Activated naive CD8-positive, alpha-beta T cell treated with anti-CD3 and anti-CD28 coated beads, Interleukin-2, amount 50 U/mL, for 24 hours (primary cell): ENCODE measurements at regions not wholly inside any gene's neighbourhood (a gene's known extent, or its start where the extent isn't known, plus 50 kb on each side); places are given as distances from the start of the nearest gene placed in this dataset.
"Not testable (repeated sequence)": the region's sequence is repeated elsewhere in the genome, so short reads cannot be mapped to it uniquely, and the experiment has no call there.

ENCODE experiments used
- ATAC-seq: fragments of 150-1000 bp; cut with Tn5 transposase; one replicate; pipeline ENCODE4 v1.10.0; 2021
- DNase-seq: peaks from one replicate; pipeline ENCODE4 v3.0.0; 2021
- H3K27ac Mint-ChIP-seq: one replicate; pipeline ENCODE4 v1.8.0; 2021; ENCODE audit warnings: mild to moderate bottlenecking, mixed read lengths
- H3K27me3 Mint-ChIP-seq: one replicate; pipeline ENCODE4 v1.8.0; 2021; ENCODE audit warnings: mixed read lengths
- H3K36me3 Mint-ChIP-seq: one replicate; pipeline ENCODE4 v1.8.0; 2021; ENCODE audit warnings: low read depth, mixed read lengths
- H3K4me1 Mint-ChIP-seq: one replicate; pipeline ENCODE4 v1.8.0; 2021; ENCODE audit warnings: mixed read lengths
- H3K4me3 Mint-ChIP-seq: one replicate; pipeline ENCODE4 v1.8.0; 2021; ENCODE audit warnings: mild to moderate bottlenecking, moderate library complexity, mixed read lengths
- H3K9me3 Mint-ChIP-seq: one replicate; pipeline ENCODE4 v1.8.0; 2021; ENCODE audit warnings: mixed read lengths

DNA sequence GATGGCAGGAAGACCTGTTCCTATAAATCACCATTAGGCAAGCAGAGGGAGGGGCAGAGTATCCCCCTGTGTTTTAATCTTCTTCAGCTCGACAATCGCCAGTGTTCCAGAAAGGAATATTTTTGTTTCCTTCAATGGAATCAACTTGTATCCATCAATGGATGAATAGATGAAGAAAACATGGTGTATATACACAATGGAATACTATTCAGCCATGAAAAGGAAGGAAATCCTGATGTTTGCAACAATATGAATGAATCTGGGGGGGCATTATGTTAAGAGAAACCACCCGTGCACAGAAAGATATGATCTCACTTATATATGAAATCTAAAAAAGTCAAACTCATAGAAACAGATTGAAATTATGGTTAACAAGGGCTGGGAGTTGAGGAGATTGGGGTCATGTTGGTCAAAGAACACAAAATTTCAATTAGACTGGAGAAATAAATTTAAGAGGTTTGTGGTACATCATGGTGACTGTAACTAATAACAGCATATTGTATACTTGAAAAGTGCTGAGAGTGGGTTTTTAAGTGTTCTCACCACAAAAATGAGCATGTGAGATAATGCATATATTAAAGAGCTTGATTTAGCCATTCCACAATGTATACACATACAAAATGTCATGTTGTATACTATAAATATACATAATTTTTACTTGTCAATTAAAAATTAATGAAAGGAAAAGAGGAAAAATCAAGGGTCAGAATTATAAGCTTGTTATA lies 64.2 kb upstream of the ITGA11 start:
- Mint-ChIP-seq H3K9me3 (no peaks in the 10 kb centered on the region), H3K27ac (no peak overlapping the region), H3K4me1 (no peaks in the 10 kb centered on the region), H3K36me3 (no peaks in the 10 kb centered on the region), H3K4me3 (no peak overlapping the region), H3K27me3 (peaks cover 13% of the 10 kb centered on the region)
- DNase-seq (no peak), ATAC-seq (no peak)

DNA sequence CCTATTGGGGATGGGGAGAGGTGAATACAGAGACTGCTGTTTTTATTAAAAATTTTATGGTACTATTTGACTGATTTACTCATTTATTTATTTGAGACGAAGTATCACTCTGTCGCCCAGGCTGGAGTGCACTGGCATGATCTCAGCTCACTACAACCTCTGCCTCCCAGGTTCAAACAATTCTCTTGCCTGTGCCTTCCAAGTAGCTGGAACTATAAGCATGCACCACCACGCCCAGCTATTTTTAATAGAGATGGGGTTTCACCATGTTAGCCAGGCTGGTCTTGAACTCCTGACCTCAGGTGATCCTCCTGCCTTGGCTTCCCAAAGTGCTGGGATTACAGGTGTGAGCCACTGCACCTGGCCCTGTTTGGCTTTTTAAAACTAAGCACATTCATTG lies 64.8 kb upstream of the ITGA11 start:
- not testable (repeated sequence) for H3K9me3 Mint-ChIP-seq, H3K4me1 Mint-ChIP-seq, DNase-seq, H3K4me3 Mint-ChIP-seq, ATAC-seq, H3K36me3 Mint-ChIP-seq, H3K27me3 Mint-ChIP-seq, H3K27ac Mint-ChIP-seq

DNA sequence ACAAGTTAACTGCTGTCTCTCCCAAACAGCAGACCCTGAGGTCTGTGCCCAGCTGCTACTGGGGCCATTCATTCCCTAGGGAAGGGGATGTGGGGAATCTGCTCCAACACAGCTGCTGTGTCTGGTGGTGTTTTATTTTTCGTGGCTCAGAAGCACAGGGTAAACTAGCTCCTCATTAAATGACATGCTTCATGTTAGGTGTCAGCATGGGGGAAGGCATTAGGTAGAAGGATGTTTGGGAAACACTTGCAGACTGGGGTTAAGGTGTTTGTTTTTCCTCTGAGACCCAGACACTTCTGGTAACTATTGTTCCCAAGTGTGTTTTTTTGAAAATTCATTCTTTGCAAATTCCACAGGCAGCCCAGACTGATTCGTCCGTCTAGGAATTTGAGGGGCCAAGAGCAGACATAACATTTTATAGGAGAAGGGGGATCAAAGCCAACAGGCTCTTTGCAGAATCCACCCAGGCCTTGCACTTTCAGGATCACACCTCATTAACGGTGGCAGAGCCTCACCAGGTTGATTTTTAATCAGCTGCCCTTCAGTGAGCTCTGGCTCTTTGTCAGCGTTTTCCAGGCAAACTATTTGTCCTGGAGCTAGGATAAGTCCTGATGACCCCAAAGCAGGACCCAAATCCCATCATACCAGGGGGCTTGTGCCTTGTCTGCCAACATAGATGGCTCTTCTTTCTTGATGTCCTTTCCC lies 65.4 kb upstream of the ITGA11 start:
- Mint-ChIP-seq H3K27ac (no peak overlapping the region), H3K36me3 (no peaks in the 10 kb centered on the region), H3K4me3 (no peak overlapping the region), H3K4me1 (no peaks in the 10 kb centered on the region), H3K27me3 (peaks cover 7% of the 10 kb centered on the region), H3K9me3 (no peaks in the 10 kb centered on the region)
- ATAC-seq (no peak), DNase-seq (no peak)

DNA sequence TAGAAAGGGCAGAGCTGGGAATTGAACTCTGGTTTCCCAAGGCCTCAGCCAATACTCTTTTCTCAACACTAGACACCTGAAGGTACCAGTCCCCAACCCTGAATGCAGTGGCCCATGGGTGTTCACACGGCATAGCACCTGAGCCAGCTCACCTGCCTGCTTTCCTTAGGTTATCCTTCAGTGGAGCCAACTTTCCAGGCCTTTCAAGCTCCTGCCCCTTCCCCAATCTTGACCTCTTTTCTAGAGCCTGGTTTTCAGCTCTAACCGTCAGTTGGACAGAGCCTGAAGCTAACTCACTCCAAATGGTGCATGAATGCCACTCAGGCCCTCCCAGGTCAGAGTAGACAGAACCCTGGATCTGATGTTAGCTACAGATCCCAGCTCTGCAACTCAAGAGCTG lies 66.1 kb upstream of the ITGA11 start:
- H3K4me3 Mint-ChIP-seq: no peak overlapping the region
- DNase-seq (no peak), ATAC-seq (no peak)
- no peaks in the 10 kb centered on the region for H3K9me3 Mint-ChIP-seq
- H3K27ac Mint-ChIP-seq: no peak overlapping the region
- peaks cover 7% of the 10 kb centered on the region for H3K27me3 Mint-ChIP-seq
- no peaks in the 10 kb centered on the region for H3K4me1 Mint-ChIP-seq
- no peaks in the 10 kb centered on the region for H3K36me3 Mint-ChIP-seq

DNA sequence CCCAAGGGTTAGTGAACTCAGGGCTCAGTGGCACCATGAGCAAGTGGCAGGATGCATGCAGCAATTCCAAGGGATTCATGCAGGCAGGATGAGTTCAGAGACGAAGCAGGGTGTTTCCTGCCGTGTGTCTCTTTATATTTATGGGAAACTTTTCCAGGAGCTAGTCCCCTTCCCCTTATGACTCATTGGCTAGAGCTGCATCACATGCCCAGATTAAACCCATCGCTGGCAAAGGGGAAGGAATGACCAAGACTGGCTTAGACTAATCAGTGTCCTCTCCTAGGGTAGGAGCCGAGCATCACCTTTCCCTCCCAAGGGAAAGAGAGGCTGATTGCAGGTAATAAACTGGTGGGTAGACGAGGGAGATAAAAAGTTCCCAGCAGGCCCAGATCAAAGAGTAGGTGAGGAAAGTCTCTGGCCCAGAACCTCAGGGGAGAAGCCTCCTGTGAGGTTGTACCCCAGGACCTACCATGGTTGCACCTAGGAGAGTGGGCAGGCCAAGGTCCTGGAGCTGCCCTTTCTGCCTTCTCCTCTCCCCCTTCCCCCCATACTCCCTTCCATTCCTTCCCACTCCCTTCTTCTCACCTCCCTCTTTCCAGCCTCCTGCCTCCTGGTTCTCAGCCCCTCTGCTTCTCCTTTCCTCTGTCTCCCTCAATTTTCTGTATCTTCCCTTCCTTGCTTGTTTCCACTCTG lies 67.8 kb upstream of the ITGA11 start:
- Mint-ChIP-seq H3K9me3 (no peaks in the 10 kb centered on the region), H3K4me3 (no peak overlapping the region), H3K4me1 (no peaks in the 10 kb centered on the region), H3K27me3 (no peaks in the 10 kb centered on the region), H3K27ac (no peak overlapping the region), H3K36me3 (no peaks in the 10 kb centered on the region)
- DNase-seq: no peak
- no peak for ATAC-seq

DNA sequence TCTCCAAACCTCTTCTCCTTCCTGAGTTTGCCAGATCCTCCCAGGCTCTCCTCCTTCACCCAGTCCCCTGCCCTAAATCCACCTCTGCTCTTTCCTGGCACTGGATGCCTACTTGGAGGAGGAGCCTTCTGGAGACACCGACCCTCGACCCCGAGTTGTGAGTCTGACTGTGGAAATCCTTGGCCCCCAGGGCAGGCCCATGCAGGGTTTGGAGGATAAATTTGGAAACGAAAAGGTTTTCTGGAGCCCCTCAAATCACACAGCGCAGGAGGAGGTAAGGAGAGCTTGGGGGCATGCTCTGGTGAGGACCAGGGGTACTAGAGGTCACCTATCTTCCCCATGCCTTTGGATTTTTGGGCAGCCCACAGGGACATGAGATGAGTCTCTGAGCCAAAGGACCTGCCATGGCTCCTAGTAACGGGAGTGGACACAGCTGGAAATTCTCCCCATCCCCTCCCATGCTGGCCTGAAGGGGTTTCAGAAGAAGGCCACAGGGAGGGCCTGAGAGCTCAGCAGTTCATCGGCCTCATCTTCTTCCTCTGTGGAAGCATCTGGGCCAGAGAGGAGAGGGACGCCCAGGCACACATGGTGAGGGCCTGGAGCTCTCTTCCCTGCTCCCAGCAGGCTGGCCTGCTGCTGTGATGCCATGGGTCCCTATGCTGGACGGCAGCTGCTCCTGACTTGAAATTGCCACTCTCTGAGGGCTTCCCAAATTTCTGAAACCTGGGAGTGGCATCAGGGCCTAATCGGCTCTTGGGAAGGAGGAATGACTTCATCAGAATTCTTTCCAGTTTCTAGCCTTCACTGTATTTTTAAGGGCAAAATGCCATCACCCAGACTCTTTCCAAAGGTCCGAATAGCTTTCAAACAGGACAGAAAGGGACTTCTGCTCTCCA lies 68.6 kb upstream of the ITGA11 start:
- H3K36me3 Mint-ChIP-seq: no peaks in the 10 kb centered on the region
- H3K9me3 Mint-ChIP-seq: no peaks in the 10 kb centered on the region
- H3K4me3 Mint-ChIP-seq: no peak overlapping the region
- no peak overlapping the region for H3K27ac Mint-ChIP-seq
- ATAC-seq (no peak), DNase-seq (no peak)
- no peaks in the 10 kb centered on the region for H3K4me1 Mint-ChIP-seq
- H3K27me3 Mint-ChIP-seq: peaks cover 7% of the 10 kb centered on the region

DNA sequence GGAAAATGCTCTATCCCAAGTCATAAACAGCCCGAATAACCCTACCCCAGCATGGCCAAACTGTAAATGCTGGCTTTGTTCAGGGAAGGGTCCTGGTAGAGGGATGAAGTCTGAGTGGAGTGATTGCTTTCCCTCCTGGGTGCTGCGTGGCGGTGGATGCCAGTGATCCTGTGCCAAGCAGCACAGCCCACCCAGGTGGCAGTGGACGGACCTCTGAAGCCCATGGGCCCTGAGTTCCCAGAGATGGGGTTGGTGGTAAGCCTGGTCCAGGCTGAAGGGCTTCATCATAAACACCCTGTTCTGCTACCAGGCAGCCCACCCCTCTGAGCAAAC lies 69.3 kb upstream of the ITGA11 start:
- Mint-ChIP-seq H3K36me3 (no peaks in the 10 kb centered on the region), H3K9me3 (no peaks in the 10 kb centered on the region), H3K4me1 (no peaks in the 10 kb centered on the region), H3K27me3 (peaks cover 8% of the 10 kb centered on the region), H3K27ac (no peak overlapping the region), H3K4me3 (no peak overlapping the region)
- ATAC-seq: no peak
- DNase-seq: no peak

DNA sequence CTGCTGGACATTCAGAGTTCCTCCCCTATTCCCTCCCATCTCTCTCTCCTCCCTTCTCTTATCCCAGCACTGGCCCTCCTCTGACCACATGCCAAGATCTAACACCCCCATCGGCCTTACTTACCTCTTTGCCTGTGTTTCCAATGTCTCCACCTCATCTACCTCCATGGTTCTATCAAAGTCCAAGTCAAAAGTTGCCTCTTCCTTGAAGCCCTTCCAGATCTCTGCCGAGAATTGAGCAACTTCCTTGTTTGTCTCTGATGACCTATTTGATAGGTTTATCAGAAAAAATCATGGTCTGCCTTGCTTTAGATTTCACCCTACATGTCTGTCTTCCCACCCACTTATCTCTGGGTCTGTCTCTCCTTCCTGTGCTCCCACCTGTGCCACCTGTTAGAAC lies 69.7 kb upstream of the ITGA11 start:
- no peaks in the 10 kb centered on the region for H3K36me3 Mint-ChIP-seq
- H3K27me3 Mint-ChIP-seq: peaks cover 8% of the 10 kb centered on the region
- no peaks in the 10 kb centered on the region for H3K9me3 Mint-ChIP-seq
- ATAC-seq: no peak
- H3K27ac Mint-ChIP-seq: no peak overlapping the region
- no peaks in the 10 kb centered on the region for H3K4me1 Mint-ChIP-seq
- H3K4me3 Mint-ChIP-seq: no peak overlapping the region
- DNase-seq: no peak

DNA sequence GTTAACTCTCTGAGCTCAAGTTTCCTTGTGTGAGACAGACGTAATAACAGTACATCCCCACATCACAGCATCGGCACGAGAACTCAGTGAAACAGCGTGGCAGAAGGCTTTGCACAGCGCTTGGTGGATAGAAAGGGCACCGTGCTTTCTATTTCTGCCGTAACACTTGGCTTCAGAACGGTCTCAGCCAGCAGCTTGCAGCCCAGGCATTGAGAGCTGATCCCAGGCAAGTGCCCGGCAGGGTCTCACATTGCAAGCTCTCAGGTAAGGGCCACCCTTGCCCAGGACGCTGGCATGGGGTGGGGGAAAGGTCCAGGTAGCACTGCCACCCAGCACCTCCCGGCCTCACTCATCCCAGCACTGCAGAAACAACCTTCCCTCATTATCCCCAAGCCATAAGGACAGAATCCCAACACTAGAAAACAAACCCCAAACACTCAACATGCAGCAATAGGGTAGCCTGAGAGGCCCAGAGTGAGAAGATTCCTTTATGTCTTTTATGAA lies 70.5 kb upstream of the ITGA11 start:
- DNase-seq: no peak
- Mint-ChIP-seq H3K27ac (no peak overlapping the region), H3K4me1 (no peaks in the 10 kb centered on the region)

DNA sequence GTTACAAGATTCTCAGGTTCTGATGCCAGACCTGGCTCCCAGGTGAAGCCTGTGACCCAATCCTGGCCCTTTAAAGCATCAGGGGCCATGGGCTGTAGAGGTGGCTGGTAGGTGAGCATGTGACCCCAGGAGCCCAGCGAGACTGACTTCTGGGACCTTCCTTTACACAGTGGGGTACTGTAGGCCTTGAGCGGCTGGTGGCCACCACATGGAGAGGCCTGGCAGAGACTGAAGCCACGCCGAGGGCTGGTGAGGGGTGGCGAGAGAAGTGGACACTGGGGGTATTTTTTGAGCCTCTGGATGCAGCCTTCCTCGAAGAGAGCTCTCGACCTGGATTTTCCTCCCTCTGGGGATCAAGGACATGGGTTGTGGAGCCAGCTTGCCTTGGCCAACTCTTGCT lies 71.2 kb upstream of the ITGA11 start:
- no peak for ATAC-seq
- no peak overlapping the region for H3K4me3 Mint-ChIP-seq
- no peak overlapping the region for H3K27ac Mint-ChIP-seq
- no peaks in the 10 kb centered on the region for H3K36me3 Mint-ChIP-seq
- no peak for DNase-seq
- H3K4me1 Mint-ChIP-seq: no peaks in the 10 kb centered on the region
- H3K27me3 Mint-ChIP-seq: peaks cover 8% of the 10 kb centered on the region
- H3K9me3 Mint-ChIP-seq: no peaks in the 10 kb centered on the region

More for the DNA sequence above, 70.5 kb upstream of the ITGA11 start:
- ATAC-seq: no peak
- Mint-ChIP-seq H3K27me3 (peaks cover 8% of the 10 kb centered on the region), H3K4me3 (no peak overlapping the region), H3K9me3 (no peaks in the 10 kb centered on the region), H3K36me3 (no peaks in the 10 kb centered on the region)

DNA sequence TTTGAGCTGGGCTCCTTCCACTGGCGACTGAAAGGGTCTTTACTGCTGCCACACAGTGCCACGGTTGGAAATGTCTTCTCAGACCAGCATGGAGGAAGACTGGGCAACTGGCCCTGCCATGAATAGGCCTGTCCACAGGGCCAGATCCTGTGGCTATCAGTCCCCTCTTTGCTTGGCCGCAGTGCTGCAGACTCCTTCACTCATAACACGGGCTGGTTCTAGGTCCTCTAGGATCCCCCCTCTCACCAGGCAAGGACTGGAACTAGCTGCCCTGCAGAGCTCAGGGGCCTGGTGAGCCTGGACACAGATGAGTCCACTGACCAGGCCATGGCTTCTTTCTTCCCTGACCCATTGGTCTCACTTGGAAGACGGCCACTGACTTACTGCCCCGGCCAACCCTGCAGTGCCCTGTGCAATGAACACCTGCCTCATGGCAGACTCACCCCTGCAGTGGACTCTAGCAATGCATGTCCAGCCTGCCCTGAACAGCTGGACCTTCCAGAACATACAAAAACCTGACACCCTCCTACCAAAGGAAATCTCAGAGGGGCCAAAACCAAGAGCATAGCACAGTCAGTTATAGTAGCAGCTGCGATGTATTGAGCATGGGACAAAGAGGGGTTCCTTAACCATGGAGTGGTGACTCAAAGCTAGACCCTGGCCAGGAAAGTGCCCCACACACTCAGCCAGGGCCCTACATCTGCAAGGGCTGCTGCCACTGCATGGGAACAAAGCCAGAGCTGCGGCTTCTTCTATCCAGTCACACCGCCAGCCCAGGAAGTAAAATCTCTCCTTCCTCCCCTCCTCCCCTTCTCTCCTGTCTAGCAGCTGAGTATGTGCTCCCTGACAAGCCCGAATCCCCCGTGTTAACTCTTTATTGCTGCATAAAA lies 72.1 kb upstream of the ITGA11 start:
- Mint-ChIP-seq H3K27me3 (peaks cover 8% of the 10 kb centered on the region), H3K27ac (no peak overlapping the region), H3K4me1 (no peaks in the 10 kb centered on the region), H3K9me3 (no peaks in the 10 kb centered on the region), H3K36me3 (no peaks in the 10 kb centered on the region), H3K4me3 (no peak overlapping the region)
- no peak for DNase-seq
- ATAC-seq: no peak

DNA sequence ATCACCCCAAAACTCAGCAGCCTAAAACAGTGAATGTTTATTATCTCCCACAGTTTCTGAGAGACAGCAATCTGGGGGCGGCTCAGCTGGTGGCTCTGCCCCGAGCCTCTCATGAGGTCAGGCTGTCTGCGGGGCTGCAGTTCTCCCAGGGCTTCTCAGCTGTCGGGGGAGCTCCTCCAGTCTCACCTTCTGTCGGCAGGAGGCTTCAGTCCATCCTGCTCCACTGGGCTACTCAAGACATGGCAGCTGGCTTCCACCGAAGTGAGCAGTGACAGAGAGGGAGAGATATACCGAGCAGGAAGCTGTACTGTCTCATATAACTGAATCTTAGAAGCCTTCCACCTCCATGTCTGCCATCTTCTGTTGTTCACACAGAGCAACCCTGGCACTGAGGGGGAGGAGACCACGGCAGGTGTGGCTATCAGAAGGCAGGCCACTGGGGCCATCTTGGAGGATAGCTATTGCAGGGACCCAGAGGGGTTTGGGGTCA lies 72.8 kb upstream of the ITGA11 start:
- H3K36me3 Mint-ChIP-seq: no peaks in the 10 kb centered on the region
- DNase-seq: no peak
- peaks cover 8% of the 10 kb centered on the region for H3K27me3 Mint-ChIP-seq
- no peaks in the 10 kb centered on the region for H3K4me1 Mint-ChIP-seq
- H3K4me3 Mint-ChIP-seq: no peak overlapping the region
- ATAC-seq: peak; percentile 9
- no peaks in the 10 kb centered on the region for H3K9me3 Mint-ChIP-seq
- H3K27ac Mint-ChIP-seq: no peak overlapping the region

DNA sequence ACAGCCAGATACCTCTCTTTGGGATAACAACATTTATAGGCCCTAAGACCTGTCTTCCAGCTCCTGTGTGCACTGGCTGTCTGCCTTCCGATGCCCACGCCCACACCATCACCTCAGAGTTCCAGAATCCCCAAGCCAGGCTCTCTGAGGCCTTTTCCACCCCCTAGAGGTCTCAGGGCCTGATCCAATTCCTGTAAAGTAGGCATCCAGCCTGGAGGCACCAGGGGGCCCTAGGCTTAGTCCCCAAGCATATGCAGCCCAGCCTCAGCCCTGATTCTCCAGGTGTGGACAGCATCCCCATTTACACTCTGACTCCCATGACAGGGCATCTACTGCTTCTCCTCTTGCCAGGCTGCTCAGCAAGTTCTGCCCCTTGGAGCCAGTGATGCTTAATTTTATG lies 72.7 kb upstream of the CORO2B start:
- H3K36me3 Mint-ChIP-seq: no peaks in the 10 kb centered on the region
- no peak for ATAC-seq
- H3K4me3 Mint-ChIP-seq: no peak overlapping the region
- no peak for DNase-seq
- peaks cover 12% of the 10 kb centered on the region for H3K27me3 Mint-ChIP-seq
- H3K27ac Mint-ChIP-seq: no peak overlapping the region
- H3K9me3 Mint-ChIP-seq: no peaks in the 10 kb centered on the region
- H3K4me1 Mint-ChIP-seq: no peaks in the 10 kb centered on the region
